ENCODE measurements at regions not wholly inside any gene's neighbourhood (a gene's known extent, or its start where the extent isn't known, plus 50 kb on each side); places are given as distances from the start of the nearest gene placed in this dataset.

- Histone ChIP-seq H3K27me3 (no peaks in the 10 kb centered on the region), H3K4me1 (ENCODE audit: insufficient read depth) (no peaks in the 10 kb centered on the region), H3K27ac (no peak overlapping the region), H3K9me3 (no peaks in the 10 kb centered on the region), H3K4me3 (no peak overlapping the region), H3K36me3 (no peaks in the 10 kb centered on the region)
- TF ChIP-seq EP300 (IDR thresholded peaks at IDR 0.05): no peak
- TF ChIP-seq CTCF (IDR thresholded peaks at IDR 0.05): no peak
- DNase-seq: no peak
- intact Hi-C loops (cut with DNase I): no loop called here
- WGBS, 3 donors: 45 to 51% (median 50%) methylated on average over 2 of the region's 2 CpGs
These were observed 249.7 kb upstream of the CFAP20DC start for GRCh38 chr3:59299561-59299960.

- TF ChIP-seq CTCF (IDR thresholded peaks at IDR 0.05): no peak
- TF ChIP-seq EP300 (IDR thresholded peaks at IDR 0.05): no peak
- no peak for TF ChIP-seq POLR2A (IDR thresholded peaks at IDR 0.05)
- Histone ChIP-seq H3K4me1 (ENCODE audit: insufficient read depth) (no peaks in the 10 kb centered on the region), H3K4me3 (no peak overlapping the region), H3K36me3 (no peaks in the 10 kb centered on the region), H3K27me3 (no peaks in the 10 kb centered on the region), H3K9me3 (no peaks in the 10 kb centered on the region), H3K27ac (no peak overlapping the region)
- intact Hi-C loops (cut with DNase I): no loop called here
- DNase-seq: no peak
These were observed 240.5 kb upstream of the CFAP20DC start for GRCh38 chr3:59290358-59290757.

GRCh38 chr3:59289831-59290230 lies 240.0 kb upstream of the CFAP20DC start:
- Histone ChIP-seq H3K27me3 (no peaks in the 10 kb centered on the region), H3K36me3 (no peaks in the 10 kb centered on the region), H3K4me1 (ENCODE audit: insufficient read depth) (no peaks in the 10 kb centered on the region), H3K9me3 (no peaks in the 10 kb centered on the region), H3K4me3 (no peak overlapping the region), H3K27ac (no peak overlapping the region)
- no peak for DNase-seq
- TF ChIP-seq EP300 (IDR thresholded peaks at IDR 0.05): no peak
- TF ChIP-seq CTCF (IDR thresholded peaks at IDR 0.05): no peak
- TF ChIP-seq POLR2A (IDR thresholded peaks at IDR 0.05): no peak
- intact Hi-C loops (cut with DNase I): no loop called here
- 70 to 81% (median 80%) methylated on average over 1 of the region's 1 CpG for WGBS, 3 donors

GRCh38 chr3:59288951-59289350 lies 239.1 kb upstream of the CFAP20DC start:
- Histone ChIP-seq H3K36me3 (no peaks in the 10 kb centered on the region), H3K27ac (no peak overlapping the region), H3K27me3 (no peaks in the 10 kb centered on the region), H3K9me3 (no peaks in the 10 kb centered on the region), H3K4me1 (ENCODE audit: insufficient read depth) (no peaks in the 10 kb centered on the region), H3K4me3 (no peak overlapping the region)
- intact Hi-C loops (cut with DNase I): no loop called here
- TF ChIP-seq EP300 (IDR thresholded peaks at IDR 0.05): no peak
- TF ChIP-seq POLR2A (IDR thresholded peaks at IDR 0.05): no peak
- TF ChIP-seq CTCF (IDR thresholded peaks at IDR 0.05): no peak
- no peak for DNase-seq
- 47 to 55% (median 51%) methylated on average over 3 of the region's 3 CpGs for WGBS, 3 donors
